COLO668 (cell line): ENCODE measurements at regions not wholly inside any gene's neighbourhood (a gene's known extent, or its start where the extent isn't known, plus 50 kb on each side); places are given as distances from the start of the nearest gene placed in this dataset.

Source experiments
- DNase-seq: peaks from one replicate; lab custom pipeline; 2025; ENCODE audit not compliant: unreplicated experiment; lab: John Stamatoyannopoulos, UW

- no peak for DNase-seq
Measured at GRCh38 chr7:12741951-12742575, 54.6 kb downstream of the ARL4A start.

DNA sequence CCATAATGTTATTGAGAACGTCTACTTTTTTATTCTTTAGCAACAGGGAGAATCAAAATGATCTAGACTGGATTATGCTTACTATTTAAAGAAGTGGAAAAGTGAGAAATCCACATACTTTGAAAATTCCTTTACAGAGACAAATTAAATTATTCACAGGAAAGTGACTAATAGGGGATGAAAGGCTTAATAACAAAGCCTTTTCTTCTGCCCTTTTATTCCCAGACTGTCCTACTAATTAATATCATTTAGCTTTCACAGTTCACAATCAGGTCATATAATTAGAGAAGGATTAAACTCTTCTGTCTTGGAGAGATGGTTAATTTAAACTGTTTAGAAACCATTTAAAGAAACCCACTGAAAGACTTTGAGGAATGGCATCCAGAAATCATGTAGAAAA lies 58.8 kb downstream of the ARL4A start:
- no peak for DNase-seq

DNA sequence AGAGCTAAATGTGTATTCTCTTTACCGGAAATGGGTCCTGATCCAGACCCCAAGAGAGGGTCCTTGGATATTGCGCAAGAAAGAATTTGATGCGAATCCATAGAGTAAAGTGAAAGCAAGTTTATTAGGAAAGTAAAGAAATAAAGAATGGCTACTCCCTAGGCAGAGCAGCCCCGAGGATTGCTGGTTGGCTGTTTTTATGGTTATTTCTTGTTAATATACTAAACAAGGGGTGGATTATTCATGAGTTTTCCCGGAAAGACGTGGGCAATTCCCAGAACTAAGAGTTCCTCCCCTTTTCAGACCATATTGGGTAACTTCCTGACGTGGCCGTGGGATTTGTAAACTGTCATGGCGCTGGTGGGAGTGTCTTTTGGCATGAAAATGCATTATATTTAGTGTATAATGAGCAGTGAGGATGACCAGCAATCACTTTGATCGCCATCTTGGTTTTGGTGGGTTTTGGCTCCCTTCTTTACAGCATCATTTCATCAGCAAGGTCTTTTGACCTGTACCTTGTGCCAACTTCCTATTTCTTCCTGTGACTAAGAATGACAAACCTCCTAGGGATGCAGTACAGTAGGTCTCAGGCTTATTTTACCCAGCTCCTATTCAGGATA lies 60.4 kb downstream of the ARL4A start:
- DNase-seq = no peak

- no peak for DNase-seq
Measured at GRCh38 chr7:12749069-12749468, 61.6 kb downstream of the ARL4A start.

DNA sequence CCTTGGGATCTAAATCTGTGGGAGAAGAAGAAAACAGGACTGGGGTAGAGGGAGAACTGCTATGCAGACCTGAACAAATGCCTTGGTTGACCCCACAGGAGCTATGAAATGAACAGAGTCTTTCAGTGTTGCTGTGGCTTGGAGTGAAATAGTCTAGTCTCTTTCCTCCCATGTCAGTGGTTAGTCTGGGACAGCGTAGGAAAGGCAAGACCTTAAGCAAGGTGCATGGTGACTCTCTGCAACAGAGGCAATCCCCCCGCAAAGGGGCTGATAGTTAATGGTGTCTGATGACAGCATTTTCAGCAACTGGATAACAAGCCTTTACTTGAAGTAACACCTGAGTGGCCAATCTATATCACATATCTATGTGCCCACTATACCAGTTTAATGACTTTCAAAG lies 62.3 kb downstream of the ARL4A start:
- no peak for DNase-seq

DNA sequence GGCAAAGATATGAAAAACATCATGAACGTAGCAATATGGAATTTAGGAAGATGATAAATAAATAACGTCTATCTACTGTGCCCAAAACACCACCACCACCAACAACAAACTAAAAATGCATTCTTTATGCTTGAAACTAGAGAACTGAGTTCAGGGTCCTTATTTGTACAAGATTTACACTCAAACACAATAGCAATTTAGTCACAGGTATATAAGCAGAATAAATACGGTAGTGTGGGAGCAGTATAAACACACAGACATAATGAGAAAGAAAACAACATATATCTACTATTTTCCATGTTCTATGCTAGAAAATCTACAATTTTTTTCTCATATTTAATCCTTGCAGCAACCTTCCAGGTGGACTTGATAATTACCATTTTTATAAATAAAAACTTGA lies 64.3 kb downstream of the ARL4A start:
- no peak for DNase-seq

DNA sequence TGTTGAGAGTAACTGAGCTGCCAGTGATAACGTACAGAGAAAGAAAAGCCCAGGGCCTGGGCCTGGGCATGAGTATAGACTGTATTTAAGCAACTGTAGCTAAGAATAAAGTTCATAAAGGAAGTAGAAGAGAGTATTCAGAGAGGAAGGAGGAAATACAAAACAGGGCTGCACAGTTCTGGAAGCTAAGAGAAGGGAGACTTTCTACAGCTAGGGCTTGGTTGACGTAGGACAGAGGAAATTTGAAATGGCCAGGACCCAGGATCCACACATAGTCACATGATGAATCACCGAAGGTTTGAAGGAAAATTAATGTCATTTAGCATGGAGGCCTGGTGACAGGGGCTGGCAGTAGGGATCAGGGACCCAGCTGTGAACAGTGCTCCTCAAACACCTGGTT lies 66.7 kb downstream of the ARL4A start:
- no peak for DNase-seq

DNA sequence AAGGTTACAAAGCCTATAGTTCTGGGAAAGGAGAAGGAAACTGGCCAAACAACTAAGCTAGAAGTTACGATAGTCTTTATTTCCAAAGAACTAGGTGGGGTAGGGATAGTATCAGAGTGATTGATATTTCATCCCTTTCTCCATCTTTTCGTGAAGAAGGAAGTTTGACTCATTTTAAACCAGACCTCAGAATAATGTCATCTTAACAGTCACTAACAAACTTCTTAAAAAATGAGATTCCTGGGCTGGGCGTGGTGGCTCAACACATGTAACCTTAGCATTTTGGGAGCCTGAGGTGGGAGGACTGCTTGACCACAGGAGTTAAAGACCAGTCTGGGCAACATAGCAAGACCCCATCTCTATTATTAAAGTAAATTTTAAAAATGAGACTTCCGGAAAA lies 69.4 kb downstream of the ARL4A start:
- no peak for DNase-seq

DNA sequence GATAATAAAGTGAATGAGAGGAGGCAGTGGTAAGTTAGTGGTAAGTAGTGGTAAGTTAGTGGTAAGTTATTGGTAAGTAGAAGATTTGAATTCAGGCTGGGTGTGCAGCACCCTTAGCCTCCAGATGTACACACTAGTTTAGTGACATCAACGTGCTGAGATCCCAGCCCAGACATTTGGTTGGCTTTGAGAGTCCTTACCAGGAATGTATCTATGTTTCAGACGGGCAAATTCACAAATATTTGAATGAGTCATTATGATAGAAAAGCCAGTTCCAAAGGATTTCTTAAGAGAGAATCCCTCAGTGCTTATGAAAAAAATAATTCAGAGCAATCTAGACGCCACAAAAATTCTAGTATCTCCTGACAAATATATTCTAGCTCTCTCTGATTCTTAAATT lies 70.0 kb downstream of the ARL4A start:
- no peak for DNase-seq

- no peak for DNase-seq
Measured at GRCh38 chr7:12759151-12759550, 71.7 kb downstream of the ARL4A start.

- no peak for DNase-seq
Measured at GRCh38 chr7:12761111-12761510, 73.7 kb downstream of the ARL4A start.

GRCh38 chr7:12761691-12762090 lies 74.3 kb downstream of the ARL4A start:
- DNase-seq = no peak

DNA sequence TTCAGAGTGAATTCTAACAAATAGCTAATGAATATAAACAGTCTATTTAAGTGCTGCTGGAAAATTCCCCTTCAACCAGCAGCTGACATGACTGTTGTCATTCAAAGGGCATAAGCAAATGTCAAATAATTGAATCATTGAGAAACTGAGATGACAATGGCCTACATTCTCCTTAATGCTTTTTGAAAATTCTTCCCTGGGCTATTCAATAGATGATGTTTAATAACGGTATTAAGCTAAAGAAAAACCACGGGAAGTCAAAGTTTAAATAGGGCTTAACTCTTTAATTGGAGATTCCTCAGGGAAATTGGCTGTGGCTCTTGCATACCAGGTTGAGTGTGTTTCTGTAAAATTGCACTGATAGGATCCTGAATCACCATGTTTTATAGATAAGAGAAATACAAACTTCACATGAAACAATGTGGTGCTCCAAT lies 77.0 kb downstream of the ARL4A start:
- no peak for DNase-seq

- DNase-seq = no peak
Measured at GRCh38 chr7:12765431-12766100, 78.1 kb downstream of the ARL4A start.

DNA sequence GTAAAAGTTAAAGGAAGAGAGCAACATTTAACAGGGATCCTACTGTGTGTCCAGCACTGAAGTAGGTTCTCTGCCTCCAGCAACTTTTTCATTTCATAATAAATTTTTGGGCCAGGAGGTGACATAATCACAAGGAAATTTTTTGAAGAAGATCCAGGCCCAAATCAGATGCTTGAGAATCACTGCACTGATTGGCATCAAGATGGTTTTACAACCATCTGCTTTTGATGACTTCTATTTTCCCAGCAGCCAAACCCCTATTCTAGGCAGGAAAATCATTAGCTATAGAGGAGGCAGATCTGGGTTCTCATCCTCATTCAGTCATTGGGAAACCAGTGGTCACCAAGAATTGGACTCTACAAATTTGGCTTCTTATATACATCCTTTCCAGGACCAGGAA lies 79.0 kb downstream of the ARL4A start:
- DNase-seq = no peak

DNA sequence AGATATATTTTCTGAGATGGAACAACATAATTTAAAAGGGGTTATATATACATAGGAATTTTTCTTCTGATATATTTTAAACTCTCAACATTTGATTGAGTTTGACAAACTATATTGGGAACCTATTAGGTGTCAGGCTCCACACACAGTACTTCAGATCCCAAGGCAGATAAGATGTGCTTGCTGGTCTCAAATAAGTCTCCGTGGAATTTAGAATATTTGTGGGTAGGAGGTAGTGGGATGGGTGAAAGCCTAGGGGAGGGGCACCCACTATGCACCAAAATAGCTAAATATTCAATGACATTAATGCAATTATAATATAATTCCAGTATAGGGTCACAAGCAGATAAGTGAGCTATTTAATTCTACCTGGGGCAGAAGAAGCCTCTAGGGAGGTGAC lies 81.5 kb downstream of the ARL4A start:
- DNase-seq = no peak

DNA sequence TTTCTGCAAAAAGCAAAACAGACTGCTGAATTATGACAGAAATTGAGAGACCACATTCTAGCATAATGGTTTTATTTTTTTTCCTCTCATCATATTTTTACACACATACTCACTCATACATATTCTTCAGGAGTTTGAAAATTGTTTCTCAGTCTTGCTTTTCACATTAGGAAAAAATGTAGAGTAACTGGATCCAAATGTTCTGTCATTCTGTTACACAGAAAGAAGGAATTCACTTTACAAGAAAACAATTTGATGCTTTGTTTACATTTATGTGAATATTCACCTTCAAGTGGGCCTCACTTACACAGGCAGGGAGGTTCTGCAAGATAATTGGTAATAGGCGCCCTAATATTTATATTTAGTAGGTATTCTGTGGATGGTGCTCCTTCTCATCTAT lies 82.0 kb downstream of the ARL4A start:
- DNase-seq = no peak

GRCh38 chr7:12770227-12770975 lies 83.0 kb downstream of the ARL4A start:
- no peak for DNase-seq

DNA sequence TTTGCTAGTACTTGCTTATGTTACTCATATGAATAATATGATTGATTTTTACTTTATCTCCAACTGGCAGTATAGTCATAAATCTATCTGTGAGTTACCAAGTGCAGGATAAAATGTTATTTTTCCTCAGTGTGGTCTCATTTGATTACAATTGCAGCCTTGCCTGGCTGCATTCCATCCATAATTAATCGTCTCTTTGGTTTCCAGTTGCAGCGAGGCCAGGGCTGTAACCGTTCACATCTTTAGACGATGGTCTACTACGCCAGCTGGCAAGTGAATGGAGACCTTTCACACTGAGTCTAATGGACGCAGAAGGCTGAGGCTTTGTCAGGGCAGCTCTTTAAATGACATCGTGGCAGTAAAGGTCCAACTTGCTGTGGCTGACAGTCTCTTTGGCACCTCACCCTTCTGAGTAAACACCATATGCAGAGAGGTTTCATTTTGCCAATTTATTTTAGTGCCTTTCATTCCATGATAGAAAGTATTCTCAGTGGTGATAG lies 84.0 kb downstream of the ARL4A start:
- DNase-seq = peak; percentile 77

DNA sequence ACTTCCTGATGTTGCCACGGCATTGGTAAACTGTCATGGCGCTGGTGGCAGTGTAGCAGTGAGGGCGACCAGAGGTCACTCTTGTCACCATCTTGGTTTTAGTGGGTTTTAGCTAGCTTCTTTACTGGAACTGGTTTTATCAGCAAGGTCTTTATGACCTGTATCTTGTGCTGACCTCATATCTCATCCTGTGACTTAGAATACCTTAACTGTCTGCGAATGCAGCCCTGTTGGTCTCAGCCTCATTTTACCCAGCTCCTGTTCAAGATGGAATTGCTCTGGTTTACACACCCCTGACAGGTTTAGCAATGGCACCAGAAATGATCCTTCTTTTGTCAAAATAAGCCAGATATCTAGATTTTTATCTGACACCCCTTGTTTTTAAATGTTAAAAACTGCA lies 85.3 kb downstream of the ARL4A start:
- no peak for DNase-seq

- no peak for DNase-seq
Measured at GRCh38 chr7:12777257-12777656, 89.8 kb downstream of the ARL4A start.

- no peak for DNase-seq
Measured at GRCh38 chr7:12779947-12780346, 92.5 kb downstream of the ARL4A start.
